HG03521 (cell line): ENCODE measurements at regions not wholly inside any gene's neighbourhood (a gene's known extent, or its start where the extent isn't known, plus 50 kb on each side); places are given as distances from the start of the nearest gene placed in this dataset.
"Not testable (repeated sequence)": the region's sequence is repeated elsewhere in the genome, so short reads cannot be mapped to it uniquely, and the experiment has no call there.

ENCODE experiments used
- ATAC-seq: cut with Tn5 transposase; IDR thresholded peaks from one replicate; pipeline ENCODE4 v1.9.1; 2021; ENCODE audit warnings: mild to moderate bottlenecking, moderate library complexity; ENCODE audit not compliant: unreplicated experiment

DNA sequence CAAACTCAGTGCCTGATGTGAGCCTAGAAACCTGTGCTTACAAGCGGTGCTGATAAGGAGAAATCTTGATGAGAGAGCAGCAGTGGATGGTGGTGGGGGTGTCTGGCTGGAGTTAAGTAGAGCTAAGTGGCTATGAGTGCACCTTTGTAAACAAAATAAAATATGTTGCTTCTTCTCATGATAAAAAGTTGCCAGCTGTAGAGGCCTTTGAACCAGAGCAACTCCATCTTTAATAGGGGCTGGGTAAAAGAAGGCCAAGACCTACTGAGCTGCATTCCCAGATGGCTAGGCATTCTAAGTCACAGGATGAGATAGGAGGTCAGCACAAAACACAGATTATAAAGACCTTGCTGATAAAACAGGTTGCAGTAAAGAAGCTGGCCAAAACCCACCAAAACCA, 107.6 kb upstream of the FAM3C start:
- no peak for ATAC-seq

GRCh38 chr7:121503039-121503438, 106.9 kb upstream of the FAM3C start:
- no peak for ATAC-seq

DNA sequence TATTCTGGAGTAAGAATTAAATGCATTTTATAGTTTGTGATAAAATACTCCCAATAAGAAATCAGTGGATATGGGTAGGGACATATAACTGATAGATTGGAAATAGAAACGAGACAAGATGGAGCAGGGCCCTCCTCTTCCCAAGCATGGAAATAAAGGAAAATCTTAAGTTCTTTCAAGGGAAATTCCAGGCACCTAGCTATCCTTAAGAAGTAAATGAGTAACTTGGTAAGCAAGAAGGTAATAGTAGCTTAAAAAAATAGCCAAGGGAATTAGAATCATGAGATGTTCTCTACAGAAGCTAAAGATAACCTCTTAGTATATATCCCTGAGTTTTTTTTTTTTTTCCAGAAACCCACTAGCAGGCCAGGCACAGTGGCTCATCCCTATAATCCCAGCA, 105.5 kb upstream of the FAM3C start:
- no peak for ATAC-seq

GRCh38 chr7:121500360-121501058, 104.4 kb upstream of the FAM3C start:
- no peak for ATAC-seq

GRCh38 chr7:121499624-121500023, 103.5 kb upstream of the FAM3C start:
- ATAC-seq = no peak

GRCh38 chr7:121498816-121499215, 102.7 kb upstream of the FAM3C start:
- no peak for ATAC-seq

DNA sequence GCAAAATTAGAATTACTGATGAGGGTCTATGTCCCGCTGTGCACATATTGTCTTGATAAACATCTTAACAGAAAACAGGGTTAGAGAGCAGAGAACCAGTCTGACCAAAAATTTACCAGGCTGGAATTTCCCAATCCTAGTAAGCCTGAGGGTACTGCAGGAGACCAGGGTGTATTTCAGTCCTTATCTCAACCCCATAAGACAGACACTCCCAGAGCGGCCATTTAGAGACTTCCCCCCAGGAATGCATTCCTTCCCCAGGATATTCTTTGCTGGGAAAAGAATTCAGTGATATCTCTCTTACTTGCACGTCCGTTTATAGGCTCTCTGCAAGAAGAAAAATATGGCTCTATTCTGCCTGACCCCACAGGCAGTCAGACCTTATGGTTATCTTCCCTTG, 101.4 kb upstream of the FAM3C start:
- ATAC-seq = not testable (repeated sequence)

DNA sequence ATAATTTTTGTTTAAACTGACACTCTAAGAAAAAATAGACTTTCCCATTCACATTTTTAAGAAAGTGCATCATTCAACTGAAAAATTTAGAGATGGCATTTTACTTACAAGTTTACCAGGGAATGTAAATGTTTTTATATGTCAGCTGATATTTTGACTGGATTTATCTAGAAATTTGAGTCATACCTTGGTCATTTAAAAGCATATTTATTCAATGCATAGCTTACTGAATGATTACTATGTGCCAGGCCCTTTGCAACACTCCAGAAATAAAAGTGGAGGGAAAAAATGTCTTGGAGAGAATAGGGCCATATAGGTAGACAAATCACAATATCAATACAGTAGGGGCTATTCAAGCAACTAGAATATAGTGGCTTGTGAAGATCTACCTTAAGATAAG, 98.4 kb upstream of the FAM3C start:
- no peak for ATAC-seq

GRCh38 chr7:121493553-121493952, 97.4 kb upstream of the FAM3C start:
- ATAC-seq = no peak

GRCh38 chr7:121490309-121490708, 94.2 kb upstream of the FAM3C start:
- no peak for ATAC-seq

DNA sequence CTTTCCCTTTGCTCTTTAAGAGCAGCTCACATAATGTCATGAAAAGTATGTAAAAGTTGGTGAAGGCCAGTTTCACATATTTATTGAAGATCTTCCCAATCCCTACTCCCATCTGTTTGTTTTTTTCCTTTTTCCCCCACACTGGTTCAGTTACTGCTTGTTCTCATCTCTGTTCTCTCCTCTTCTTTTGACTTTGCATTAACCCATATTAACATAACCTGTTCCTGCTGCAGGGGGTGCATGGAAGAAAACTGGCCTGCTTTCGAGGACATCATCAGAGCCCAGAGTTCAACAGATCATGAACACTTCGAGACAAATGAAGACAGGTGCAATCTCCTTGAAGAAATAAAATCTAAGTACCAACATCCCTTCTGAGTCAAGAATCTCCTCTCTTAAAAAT, 93.3 kb upstream of the FAM3C start:
- no peak for ATAC-seq

GRCh38 chr7:121488111-121488650, 92.1 kb upstream of the FAM3C start:
- ATAC-seq = no peak

DNA sequence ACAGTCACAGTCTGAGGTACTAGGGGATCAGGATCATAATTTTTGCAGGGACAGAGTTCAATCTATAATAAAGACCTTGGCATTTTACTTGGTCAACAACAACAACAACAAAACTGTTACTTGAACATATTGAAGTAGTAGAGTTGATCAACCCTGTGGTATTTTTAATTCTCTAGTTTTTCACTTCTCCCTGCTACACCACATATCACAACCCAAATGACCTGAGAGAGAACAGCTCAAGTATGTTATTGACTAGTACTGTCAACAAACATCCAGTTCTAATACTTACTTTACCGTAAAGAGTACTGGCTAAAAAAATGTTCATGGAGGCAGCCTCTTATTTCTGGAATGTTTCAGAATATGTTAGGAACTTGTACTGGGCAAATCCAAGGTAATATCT, 90.5 kb upstream of the FAM3C start:
- ATAC-seq = no peak

- no peak for ATAC-seq
Observed at GRCh38 chr7:121485467-121486243, 89.5 kb upstream of the FAM3C start.

- ATAC-seq = no peak
Observed at GRCh38 chr7:121484089-121484763, 88.1 kb upstream of the FAM3C start.

GRCh38 chr7:121480566-121481335, 84.6 kb upstream of the FAM3C start:
- no peak for ATAC-seq

DNA sequence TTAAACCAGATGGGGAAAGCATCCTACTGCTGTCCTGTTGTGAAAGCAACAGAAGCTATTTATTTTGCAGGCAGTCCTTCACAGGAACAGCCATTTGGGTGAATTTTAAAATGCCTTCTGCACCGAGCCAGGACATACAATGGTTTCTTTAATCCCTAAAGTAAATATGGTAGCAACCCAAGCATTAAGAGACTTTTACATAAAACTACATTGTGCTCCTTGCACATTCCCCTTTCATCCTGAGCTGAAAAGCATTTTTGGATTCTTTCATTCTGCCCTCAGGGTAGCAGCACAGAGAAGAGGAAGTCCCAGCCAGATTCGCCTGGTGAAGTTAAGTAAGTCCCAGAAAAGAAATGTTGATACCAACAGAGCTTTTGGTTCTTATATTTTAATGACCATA, 84.0 kb upstream of the FAM3C start:
- no peak for ATAC-seq

GRCh38 chr7:121479466-121479865, 83.4 kb upstream of the FAM3C start:
- no peak for ATAC-seq

DNA sequence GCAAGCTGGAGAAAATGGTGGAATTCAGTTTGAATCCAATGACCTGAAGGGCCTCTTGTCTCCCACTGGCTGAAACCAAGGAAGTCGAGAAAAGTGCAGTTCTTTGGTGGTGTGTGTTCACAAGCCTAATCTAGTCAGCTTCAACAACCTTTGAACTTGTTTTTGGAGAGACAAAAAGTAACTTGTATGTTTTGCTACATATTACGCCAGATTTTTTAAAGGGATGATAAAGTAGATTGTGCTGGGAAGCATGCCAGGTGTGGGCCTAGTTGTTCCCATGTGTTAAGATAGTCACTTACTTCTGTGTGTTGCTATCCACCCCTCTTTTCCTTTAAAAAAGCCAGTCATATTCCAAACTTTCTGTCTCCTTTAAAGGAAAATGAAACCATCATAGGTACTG, 79.7 kb upstream of the FAM3C start:
- no peak for ATAC-seq

DNA sequence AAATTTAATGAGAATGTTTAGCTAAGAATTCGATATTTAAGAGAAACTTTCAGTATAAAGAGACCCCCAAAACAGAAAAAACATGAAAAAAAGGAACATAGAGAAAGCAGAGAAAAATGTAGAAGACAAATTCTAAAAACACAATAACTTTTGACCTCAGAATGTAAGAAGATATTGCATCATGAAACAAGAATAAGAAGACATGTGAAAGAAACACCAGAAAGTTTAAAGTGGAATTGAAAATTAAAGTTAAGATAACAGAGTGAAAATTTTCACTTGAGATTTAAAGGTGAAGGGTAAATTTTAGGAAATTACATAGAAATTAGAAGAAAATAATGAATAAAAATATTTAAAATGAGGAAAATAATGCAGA, 78.2 kb upstream of the FAM3C start:
- no peak for ATAC-seq
